NCI-H146 treated with DMSO at 0.1 percent for 48 hours (cell line): ENCODE measurements at regions not wholly inside any gene's neighbourhood (a gene's known extent, or its start where the extent isn't known, plus 50 kb on each side); places are given as distances from the start of the nearest gene placed in this dataset.
"Not testable (repeated sequence)": the region's sequence is repeated elsewhere in the genome, so short reads cannot be mapped to it uniquely, and the experiment has no call there.

Experiments
- DNase-seq: peaks from one replicate; lab custom pipeline; 2025; ENCODE audit not compliant: unreplicated experiment; lab: John Stamatoyannopoulos, UW

DNA sequence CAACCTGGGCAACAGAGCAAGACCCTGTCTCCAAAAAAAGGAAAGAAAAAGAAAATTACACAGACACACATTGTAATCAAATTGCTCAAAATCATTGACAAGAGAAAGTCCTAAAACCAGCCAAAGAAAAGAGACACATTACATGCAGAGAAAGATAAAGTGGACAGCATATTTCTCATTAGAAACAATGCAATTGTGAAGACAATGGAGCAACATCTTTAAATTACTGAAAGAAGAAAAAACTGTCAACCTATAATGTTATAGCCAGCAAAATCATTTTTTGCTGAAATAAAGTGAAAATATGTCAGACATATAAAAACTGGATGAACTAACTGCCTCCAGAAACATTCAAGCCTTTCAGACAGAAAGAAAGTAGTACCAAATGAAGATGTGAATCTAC is 120.6 kb downstream of the TMEM167A start:
- DNase-seq = no peak

DNA sequence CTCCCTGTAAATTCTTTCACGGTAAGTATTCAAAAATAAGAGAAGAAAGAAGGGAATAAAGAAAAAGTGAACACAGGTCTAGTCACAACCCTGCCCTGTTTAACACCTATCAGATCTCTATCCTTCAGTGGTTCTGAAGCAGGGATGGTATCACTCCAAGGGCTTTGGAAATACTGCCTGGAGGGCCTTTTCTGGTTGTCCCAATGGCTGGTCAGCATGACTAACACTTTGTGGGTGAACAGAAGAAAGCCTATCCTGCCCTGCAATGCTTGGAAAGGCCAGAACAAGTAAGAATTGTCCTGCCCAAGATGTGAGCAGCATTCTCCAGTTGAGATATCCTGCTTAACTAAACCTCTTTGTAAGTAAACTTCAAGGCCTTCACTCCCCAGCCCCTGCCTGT is 124.9 kb downstream of the TMEM167A start:
- no peak for DNase-seq

DNA sequence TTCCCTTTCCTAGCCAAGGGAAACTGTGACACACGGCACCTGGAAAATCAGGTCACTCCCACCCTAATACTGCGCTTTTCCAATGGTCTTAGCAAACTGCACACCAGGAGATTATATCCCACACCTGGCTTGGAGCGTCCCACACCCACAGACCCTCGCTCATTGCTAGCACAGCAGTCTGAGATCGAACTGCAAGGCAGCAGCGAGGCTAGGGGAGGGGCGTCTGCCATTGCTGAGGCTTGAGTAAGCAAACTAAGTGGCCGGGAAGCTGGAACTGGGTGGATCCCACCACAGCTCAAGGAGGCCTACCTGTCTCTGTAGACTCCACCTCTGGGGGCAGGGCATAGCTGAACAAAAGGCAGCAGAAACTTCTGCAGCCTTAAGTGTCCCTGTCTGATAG is 132.9 kb downstream of the TMEM167A start:
- not testable (repeated sequence) for DNase-seq

DNA sequence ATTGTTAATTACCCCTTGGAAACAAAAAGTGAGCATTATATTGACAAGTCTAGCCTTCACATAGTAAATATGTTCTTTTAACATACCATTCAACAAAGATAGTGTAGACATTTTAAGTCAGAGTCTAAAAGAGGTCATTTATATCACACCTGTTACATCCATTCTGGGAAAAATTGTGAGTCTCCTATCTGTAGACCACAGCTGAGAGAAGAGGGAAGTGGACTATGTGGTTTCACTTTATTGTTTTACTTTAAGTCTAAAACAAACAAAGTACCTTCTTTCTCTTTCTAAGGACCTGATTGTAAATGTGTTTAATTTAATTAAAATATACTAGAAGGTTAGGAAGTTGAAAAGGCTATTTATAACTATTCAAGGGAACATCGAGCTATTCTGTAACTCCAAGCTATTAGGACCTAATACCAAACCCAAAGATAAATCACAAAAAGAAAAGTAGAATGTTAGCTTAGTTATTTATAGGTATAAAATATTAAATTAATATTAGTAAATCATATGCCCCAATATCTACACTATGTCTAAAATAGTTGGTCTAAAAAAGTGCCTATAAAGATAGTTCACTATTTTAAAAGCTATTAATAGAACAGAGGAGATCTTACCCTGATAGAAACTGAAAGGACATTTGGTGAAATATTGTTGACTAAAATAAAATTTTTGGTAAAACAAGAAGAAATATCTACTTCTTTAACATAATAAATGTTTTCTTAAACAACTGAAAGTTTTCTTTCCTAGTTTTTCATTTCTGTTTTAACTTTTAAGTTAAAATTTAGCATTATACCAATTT is 134.9 kb downstream of the TMEM167A start:
- DNase-seq = no peak

DNA sequence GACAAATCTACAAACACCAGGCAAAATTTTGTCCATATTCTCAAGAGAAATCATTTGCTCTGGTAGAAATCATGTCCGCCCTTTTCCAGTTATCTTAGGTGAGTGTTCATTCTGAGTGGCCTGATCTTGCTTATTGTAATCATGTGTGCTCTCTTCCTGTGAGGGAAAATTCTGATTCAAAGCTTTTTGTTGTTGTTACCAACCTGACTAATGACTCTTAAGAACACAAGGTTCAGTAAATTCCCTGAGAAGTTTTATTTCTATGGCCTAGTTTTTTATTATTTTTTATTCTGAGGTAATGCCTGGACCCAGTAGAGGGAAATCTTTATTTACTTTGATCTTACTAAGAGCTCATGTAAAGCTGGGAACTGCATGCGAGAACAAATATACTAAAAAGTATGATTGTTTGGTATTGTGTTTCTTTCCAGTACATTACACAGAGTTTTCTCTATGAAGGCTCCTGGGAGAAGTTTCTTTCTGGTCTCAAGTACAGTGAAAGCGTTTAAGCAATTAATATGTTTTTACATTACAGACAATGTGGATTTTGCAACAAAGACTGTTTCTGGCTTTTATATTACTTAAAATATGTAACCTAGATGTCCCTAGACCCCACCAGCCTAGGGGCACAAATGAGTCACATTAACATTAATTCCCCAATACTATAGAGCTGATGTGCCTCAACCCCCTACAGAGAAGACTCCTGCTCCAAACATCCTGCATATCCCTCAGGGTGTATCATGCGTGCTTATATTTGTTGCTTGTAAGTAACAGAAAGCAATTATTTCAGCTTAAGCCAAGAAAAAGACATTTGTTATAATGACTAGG is 138.1 kb downstream of the TMEM167A start:
- no peak for DNase-seq

DNA sequence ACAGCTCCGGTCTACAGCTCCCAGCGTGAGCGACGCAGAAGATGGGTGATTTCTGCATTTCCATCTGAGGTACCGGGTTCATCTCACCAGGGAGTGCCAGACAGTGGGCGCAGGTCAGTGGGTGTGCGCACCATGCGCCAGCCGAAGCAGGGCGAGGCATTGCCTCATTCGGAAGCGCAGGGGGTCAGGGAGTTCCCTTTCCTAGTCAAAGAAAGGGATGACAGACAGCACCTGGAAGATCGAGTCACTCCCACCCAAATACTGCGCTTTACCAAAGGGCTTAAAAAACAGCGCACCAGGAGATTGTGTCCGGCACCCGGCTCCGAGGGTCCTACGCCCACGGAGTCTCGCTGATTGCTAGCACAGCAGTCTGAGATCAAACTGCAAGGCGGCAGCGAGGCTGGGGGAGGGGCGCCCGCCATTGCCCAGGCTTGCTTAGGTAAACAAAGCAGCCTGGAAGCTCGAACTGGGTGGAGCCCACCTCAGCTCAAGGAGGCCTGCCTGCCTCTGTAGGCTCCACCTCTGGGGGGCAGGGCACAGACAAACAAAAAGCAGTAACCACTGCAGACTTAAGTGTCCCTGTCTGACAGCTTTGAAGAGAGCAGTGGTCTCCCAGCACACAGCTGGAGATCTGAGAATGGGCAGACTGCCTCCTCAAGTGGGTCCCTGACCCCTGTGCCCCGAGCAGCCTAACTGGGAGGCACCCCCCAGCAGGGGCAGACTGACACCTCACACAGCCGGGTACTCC is 144.5 kb downstream of the TMEM167A start:
- DNase-seq = not testable (repeated sequence)

DNA sequence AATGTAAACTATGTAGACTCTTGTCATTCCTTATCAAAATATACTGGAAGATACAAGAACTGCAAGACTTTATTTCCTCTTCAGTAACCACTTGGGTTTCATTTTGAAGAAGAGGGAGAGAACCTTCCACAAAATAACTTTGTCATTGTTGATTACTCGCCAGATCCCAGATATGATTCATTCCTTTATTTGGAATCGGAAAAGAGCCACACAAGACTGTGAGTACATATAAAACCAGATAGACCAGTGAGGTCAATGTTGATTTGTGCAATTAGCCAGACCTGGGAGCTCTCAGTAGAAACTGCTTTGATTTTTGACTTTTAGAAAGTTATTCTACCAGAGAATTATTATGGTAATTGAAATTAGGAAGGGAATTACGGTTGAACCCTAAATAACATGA is 146.1 kb downstream of the TMEM167A start:
- no peak for DNase-seq

DNA sequence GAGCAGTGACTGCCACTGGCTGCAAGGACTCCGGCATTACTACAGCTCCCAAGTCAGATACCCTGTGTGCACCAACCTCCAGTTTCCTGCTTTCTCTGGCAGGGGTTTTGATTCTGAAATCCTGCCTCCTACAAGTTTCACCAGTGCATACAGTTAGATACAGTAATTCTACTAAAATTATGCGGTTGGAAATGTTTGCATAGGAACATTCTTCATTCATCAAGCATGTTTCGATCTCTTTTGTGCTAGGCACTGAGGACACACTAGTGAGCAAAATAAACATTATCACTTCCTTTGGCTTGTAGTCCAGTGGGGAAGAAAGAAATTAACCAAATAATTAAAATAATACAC is 152.2 kb downstream of the TMEM167A start:
- no peak for DNase-seq

DNA sequence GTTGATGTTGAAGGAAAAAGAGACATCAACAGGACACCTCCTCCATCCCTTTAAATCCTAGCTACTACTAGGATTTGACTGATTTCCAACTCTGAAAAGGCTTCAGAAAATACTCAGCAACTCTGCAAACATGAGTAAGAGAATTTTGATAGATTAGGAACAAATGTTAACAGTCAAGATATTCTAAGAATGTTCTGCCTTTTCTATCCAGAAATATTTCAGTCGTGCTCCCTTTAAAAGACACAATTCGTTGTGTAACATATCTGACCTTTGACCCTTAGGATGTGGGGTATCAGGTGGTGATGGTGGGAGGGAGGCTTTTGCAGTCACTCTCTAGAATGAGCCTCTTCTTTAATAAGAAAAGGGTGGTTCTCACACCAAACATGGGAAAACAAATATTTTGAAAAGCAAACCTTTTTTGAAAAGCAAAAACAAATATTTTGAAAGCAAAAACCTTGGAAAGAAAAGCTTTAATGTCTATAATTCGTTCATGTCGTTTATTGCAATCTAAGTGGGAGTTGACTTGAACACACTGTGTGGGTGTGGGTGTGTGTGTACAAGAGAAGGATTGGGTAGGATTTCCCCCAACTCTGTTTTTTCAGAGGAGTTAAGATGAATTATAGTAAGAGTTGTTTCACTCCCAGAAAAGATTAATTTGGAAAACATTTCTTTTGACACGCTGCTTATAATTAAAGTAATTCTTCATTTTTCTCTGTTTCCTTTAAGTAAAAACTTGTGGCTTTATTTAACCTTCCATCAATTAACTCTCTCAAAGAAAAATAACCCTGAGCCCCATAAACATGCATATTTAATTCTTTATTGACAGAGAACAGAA is 152.8 kb downstream of the TMEM167A start:
- no peak for DNase-seq

DNA sequence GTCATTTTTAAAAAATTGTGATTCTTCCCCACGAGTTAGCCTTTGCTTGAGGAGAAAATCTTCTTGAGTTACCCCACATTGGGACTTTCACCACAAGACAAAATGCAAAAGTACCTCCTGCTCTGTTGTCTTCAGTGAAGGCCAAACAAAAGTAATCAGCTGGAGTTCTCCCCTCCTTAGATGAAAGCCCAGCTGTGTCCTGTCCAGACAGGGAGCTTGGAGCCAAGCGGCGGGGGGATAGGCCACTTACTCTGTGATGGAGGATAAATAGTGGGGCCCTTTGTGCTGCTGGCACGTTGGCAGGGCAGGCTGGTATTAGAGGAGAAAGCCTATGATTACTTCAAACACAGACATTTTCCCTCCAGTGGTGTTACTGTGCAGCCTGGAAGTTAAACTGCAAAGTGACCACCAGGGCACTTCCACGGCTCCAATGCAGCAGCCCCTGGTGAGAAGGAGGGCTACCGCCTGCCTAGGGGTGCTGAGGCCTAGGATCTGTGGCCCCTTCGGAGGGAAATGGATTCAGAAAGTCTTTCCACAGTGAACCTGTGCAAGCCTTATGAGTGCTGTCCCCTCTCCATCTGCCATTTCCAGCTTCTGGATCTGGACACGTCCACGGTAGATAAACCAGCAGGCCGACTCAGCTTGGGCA is 155.0 kb downstream of the TMEM167A start:
- no peak for DNase-seq

DNA sequence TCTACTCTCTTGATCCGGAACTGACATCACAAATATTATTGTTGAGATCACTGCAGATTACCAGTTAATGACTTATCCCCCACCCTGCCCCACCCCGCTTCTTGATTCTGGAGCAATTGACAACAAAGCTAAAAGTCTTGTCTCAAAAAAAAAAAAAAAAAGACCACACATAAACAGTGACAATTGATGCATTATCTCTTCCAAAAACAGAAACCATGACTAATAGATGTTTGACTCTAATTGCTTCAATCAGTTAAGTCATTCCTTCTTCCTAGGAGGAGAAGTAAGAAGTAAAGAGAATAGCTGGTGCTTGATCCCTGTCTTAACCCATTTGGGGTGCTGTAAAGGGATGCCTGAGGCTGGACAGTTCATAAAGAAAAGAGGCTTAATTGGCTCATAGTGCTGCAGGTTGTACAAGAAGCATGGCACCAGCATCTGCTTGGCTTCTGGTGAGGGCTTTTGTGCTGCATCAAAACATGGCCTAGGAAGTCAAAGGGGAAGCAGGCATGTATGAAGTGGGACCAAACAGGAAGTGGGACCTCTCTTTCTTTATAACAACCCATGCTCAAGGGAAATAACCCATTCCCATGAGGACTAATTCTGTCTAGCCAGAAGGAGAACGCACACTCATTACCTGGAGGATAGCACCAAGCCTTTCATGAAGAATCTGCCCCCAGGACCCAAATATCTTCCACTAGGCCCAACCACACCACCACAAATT is 158.7 kb downstream of the TMEM167A start:
- DNase-seq = no peak

DNA sequence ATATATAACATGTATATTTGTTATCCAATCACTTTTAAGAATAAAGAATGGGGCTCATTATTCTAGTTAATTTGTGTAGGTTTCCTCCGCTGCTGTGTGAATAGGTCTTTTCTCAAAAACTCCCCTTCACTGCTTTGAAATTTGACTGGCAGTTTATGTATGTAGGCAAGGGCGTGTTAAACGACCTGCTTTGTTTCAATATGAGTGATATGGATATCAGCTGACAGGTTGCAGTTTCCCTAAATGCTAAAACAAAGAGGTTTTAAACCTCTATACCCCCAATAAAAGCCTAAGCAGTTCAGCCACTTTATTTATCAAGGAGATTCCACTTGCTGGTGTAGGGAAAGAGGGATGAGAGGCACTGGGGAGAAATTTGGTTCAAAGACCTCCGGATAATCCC is 159.6 kb downstream of the TMEM167A start:
- no peak for DNase-seq

DNA sequence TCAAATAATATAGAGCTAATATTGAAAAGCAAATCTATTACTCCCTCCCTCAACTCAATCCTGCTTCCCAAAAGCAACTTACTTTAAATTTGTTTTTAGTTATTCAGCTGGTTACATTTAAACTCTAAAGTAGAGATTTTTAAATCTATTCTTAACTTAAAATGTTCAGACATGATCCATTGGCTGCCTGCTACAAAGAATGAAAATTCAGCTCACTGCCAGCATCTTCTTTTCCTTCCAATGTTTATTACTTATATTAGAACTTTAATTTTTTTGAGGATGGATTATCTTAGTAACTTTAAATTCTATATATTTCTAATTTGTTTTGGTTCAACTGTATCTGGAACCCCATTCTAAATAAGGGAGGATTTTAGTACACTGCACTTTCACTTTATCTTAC is 163.2 kb downstream of the TMEM167A start:
- no peak for DNase-seq

DNA sequence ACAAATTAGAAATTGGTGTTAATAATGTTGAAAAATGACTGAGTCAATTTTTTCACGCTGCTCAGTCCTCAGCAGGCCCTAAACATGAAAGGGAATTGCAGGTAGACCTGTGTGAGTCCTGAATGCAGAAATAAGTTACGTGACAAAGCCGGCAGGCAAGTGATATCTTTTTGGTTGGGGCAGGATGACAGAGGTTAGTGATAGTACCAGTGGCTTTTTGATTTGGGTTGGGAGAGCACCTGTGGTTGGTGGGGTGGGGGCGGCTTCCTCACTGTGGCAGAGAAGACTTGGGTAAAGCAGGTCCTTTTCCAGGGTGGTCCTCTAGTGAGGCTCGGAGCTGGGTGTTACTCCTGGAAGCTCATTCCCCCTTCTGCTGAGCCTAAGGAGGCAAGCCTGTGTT is 164.7 kb downstream of the TMEM167A start:
- no peak for DNase-seq

DNA sequence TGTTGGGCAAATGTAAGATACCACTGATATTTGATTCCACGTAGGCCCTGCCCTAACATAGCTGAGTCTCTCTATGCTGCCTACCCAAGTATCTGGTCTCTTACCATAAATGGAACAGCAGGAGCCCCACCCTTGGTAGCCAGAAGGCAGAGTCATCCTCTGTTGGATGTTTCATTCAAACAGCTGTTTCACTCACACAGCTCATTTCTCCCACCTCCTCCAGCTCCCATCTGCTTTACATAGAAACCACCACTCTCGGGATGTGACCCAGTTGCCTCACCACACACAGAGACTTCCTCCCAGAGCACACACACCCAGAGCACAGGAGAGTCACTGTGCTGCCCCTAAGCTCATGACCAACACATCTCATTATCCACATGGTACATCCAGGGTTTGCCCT is 165.3 kb downstream of the TMEM167A start:
- no peak for DNase-seq

DNA sequence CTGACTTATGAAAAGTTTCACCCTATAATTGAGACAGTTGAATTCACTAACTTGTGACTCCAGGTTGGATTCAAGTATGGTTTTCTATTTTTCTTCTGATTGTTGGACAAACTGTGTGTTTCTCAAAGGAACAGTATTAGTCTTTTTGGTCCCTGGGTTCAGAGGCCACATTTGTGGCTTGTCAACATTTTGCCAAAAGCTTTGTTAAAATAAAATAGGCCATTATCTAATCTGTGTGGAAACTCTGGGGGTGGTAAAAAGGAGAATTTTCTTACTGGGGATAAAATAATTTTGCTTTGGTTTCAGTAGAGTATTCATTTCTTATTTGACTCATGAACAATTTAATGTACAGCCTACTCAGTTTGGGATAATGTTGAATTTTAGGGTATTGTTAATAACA is 166.3 kb downstream of the TMEM167A start:
- no peak for DNase-seq

DNA sequence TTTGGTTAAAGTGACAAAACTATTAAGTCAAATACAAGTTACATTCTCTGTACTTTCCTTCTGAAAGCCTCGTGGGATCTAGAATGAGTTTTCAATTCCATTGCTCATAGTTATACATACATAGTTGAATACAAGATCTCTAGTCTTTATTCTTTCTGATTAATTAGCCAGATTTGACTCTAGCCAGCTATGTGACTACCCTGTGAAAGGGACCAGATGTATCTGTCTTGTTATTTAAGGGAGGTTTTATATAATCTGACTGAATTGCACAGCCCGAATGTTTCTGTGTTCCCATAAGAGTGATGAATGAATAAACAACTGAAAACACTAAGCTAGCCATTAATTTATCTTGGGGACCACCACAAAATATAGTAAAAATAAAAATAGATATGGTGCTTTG is 166.7 kb downstream of the TMEM167A start:
- DNase-seq = no peak

DNA sequence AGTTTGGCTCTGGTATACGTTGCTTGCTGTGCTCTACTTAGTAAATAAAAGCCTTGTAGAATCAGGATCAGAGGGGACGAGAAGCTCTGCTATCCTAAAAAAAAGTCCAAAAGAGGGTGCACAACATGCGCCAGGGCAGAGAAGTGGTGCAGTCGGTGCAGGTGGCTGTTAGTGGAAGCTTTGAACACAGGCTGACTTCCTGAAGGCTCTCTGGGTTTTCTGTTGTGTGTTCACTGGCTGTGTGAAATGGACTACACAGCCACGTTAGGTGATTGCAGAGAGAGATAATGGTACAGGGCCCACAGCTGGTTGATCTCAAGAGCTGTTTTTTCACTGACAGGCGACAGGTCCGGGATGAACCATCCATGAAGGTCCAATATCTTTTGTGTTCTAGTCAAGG is 167.4 kb downstream of the TMEM167A start:
- DNase-seq = no peak

DNA sequence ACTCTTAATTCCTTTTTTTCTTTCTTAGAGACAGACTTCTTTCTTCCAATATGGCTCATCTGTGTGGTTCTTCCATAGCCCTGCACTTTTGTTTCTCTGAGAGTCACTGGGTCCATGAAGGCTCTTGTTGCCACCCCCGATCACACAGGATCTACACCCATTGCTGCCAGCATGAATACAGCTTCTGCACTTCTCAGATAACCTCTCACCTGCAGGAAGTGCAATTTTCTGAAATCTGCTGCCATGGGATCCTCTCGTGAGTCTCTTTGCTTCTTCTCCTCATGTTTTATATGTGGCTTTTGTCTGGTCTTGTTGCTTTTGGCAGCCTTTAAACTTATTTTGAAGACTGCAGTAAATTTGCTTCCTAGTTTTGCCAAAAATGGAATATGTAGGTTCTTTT is 171.2 kb downstream of the TMEM167A start:
- no peak for DNase-seq
